ENCODE measurements at regions not wholly inside any gene's neighbourhood (a gene's known extent, or its start where the extent isn't known, plus 50 kb on each side); places are given as distances from the start of the nearest gene placed in this dataset.

DNA sequence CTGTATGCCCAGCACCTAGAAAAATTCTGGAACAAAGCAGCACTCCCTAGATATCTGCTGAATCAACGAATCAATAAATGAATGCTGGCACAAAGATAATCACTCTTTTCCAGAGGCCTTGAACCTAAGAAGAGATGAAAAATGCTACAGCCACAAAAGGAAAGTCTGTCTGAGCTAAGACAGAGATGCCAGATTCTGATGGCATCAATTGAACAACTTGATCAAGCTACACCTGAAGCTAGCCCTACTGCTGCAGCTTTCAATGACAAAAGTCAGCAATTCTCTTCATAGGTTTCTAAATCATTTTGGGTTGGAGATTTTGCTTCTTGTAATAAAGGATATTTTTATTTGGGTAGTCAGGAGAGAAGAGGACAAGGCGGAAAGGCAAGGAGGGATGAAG is 305.0 kb upstream of the SULF2 start:
- Histone ChIP-seq H3K79me2 (ENCODE audit: insufficient read depth, low read length) (no peaks in the 10 kb centered on the region), H3K36me3 (ENCODE audit: insufficient read depth, low read length) (no peaks in the 10 kb centered on the region), H3K4me1 (ENCODE audit: insufficient read depth, low read length) (no peaks in the 10 kb centered on the region), H3K4me2 (ENCODE audit: insufficient read depth, low read length) (no peak overlapping the region), H3K9me3 (ENCODE audit: low read depth, low read length) (no peaks in the 10 kb centered on the region), H3K27me3 (ENCODE audit: insufficient read depth, low read length) (peaks cover 14% of the 10 kb centered on the region), H3K4me3 (ENCODE audit: insufficient read depth, low read length) (no peak overlapping the region), H2AFZ (ENCODE audit: low read length) (no peak overlapping the region), H3K27ac (ENCODE audit: low read depth, low read length) (no peak overlapping the region), H4K20me1 (ENCODE audit: insufficient read depth, low read length) (no peaks in the 10 kb centered on the region)
- DNase-seq (ENCODE audit: insufficient read length, low spot score, missing footprints), result no peak
- TF ChIP-seq CTCF (IDR thresholded peaks at IDR 0.05; ENCODE audit: extremely low read depth, low read depth, low read length), result no peak

GRCh38 chr20:48080583-48080982 is 295.3 kb upstream of the SULF2 start:
- H3K4me1 ChIP-seq (ENCODE audit: insufficient read depth, low read length), result no peaks in the 10 kb centered on the region
- H3K36me3 ChIP-seq (ENCODE audit: insufficient read depth, low read length), result no peaks in the 10 kb centered on the region
- no peak for DNase-seq (ENCODE audit: insufficient read length, low spot score, missing footprints)
- H3K4me3 ChIP-seq (ENCODE audit: insufficient read depth, low read length), result no peak overlapping the region
- no peak overlapping the region for H3K27ac ChIP-seq (ENCODE audit: low read depth, low read length)
- no peaks in the 10 kb centered on the region for H3K79me2 ChIP-seq (ENCODE audit: insufficient read depth, low read length)
- no peak overlapping the region for H2AFZ ChIP-seq (ENCODE audit: low read length)
- H3K4me2 ChIP-seq (ENCODE audit: insufficient read depth, low read length), result no peak overlapping the region
- H3K9me3 ChIP-seq (ENCODE audit: low read depth, low read length), result peaks cover 2% of the 10 kb centered on the region
- no peak for TF ChIP-seq CTCF (IDR thresholded peaks at IDR 0.05; ENCODE audit: extremely low read depth, low read depth, low read length)
- no peaks in the 10 kb centered on the region for H4K20me1 ChIP-seq (ENCODE audit: insufficient read depth, low read length)
- H3K27me3 ChIP-seq (ENCODE audit: insufficient read depth, low read length), result peaks cover 10% of the 10 kb centered on the region

DNA sequence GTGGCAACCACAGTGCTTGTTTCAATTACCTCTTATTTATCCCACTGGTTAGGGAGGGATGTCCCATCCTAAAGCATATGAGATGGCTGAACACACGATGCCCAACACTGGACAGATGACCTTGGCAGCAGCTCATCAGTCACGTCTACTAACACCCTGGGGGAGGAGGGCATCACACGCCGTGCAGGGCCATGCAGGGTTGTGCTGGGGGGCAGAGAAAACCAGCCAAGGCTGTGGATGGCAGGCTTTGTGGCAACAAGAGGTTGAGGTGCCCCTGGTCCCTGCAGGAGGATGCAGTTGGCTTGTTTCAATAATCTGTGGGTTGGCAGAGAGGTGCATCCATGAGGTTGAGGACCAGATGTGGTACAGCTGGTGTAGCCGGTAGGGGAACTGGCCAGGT is 293.7 kb upstream of the SULF2 start:
- H3K27me3 ChIP-seq (ENCODE audit: insufficient read depth, low read length), result peaks cover 10% of the 10 kb centered on the region
- H3K27ac ChIP-seq (ENCODE audit: low read depth, low read length), result no peak overlapping the region
- no peak overlapping the region for H3K4me2 ChIP-seq (ENCODE audit: insufficient read depth, low read length)
- no peak overlapping the region for H2AFZ ChIP-seq (ENCODE audit: low read length)
- no peak for DNase-seq (ENCODE audit: insufficient read length, low spot score, missing footprints)
- H3K4me1 ChIP-seq (ENCODE audit: insufficient read depth, low read length), result no peaks in the 10 kb centered on the region
- no peaks in the 10 kb centered on the region for H3K36me3 ChIP-seq (ENCODE audit: insufficient read depth, low read length)
- TF ChIP-seq CTCF (IDR thresholded peaks at IDR 0.05; ENCODE audit: extremely low read depth, low read depth, low read length), result no peak
- H3K79me2 ChIP-seq (ENCODE audit: insufficient read depth, low read length), result no peaks in the 10 kb centered on the region
- H3K9me3 ChIP-seq (ENCODE audit: low read depth, low read length), result no peaks in the 10 kb centered on the region
- H4K20me1 ChIP-seq (ENCODE audit: insufficient read depth, low read length), result no peaks in the 10 kb centered on the region
- no peak overlapping the region for H3K4me3 ChIP-seq (ENCODE audit: insufficient read depth, low read length)

- no peak overlapping the region for H3K27ac ChIP-seq (ENCODE audit: low read depth, low read length)
- no peak for TF ChIP-seq CTCF (IDR thresholded peaks at IDR 0.05; ENCODE audit: extremely low read depth, low read depth, low read length)
- H4K20me1 ChIP-seq (ENCODE audit: insufficient read depth, low read length), result no peaks in the 10 kb centered on the region
- no peaks in the 10 kb centered on the region for H3K4me1 ChIP-seq (ENCODE audit: insufficient read depth, low read length)
- no peak overlapping the region for H3K4me3 ChIP-seq (ENCODE audit: insufficient read depth, low read length)
- H3K79me2 ChIP-seq (ENCODE audit: insufficient read depth, low read length), result no peaks in the 10 kb centered on the region
- H2AFZ ChIP-seq (ENCODE audit: low read length), result no peak overlapping the region
- H3K27me3 ChIP-seq (ENCODE audit: insufficient read depth, low read length), result peaks cover 10% of the 10 kb centered on the region
- H3K36me3 ChIP-seq (ENCODE audit: insufficient read depth, low read length), result no peaks in the 10 kb centered on the region
- H3K4me2 ChIP-seq (ENCODE audit: insufficient read depth, low read length), result no peak overlapping the region
- no peaks in the 10 kb centered on the region for H3K9me3 ChIP-seq (ENCODE audit: low read depth, low read length)
- no peak for DNase-seq (ENCODE audit: insufficient read length, low spot score, missing footprints)
These were observed 291.5 kb upstream of the SULF2 start for GRCh38 chr20:48076747-48077146.

Measured in osteoblast (primary cell).